GM21367 (cell line): ENCODE measurements at regions not wholly inside any gene's neighbourhood (a gene's known extent, or its start where the extent isn't known, plus 50 kb on each side); places are given as distances from the start of the nearest gene placed in this dataset.
"Not testable (repeated sequence)": the region's sequence is repeated elsewhere in the genome, so short reads cannot be mapped to it uniquely, and the experiment has no call there.

Experiments used
- ATAC-seq: cut with Tn5 transposase; IDR thresholded peaks from one replicate; pipeline ENCODE4 v1.9.1; 2021; ENCODE audit not compliant: unreplicated experiment

DNA sequence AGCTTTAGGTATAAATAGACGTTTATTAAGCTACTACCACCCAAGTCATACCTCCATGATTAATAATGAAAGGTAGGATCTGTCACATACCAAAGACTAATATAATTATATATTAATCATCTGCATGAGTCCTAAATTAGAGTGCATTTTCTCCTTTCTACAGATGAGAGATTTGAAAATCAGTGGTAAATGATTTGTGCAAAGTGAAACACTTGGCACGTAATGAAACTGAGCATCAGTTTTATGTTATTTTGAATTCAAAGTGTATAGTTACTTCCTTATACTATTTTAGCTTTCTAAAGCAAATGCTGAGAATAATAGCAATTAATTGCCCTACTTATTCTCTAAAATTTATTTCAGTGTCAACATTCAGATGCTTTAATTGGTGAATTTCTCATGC, 615.3 kb downstream of the TRIB2 start:
- ATAC-seq, result no peak

DNA sequence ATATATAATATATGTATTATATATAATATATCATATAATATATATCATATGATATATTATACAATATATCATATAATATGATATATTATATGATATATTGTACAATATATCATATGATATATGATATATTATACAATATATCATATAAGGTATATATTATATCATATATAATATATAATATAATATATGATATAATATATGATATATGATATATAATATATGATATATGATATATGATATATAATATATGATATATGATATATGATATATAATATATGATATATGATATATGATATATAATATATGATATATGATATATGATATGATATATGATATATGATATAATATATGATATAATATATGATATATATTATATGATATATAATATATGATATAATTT, 617.3 kb downstream of the TRIB2 start:
- not testable (repeated sequence) for ATAC-seq

DNA sequence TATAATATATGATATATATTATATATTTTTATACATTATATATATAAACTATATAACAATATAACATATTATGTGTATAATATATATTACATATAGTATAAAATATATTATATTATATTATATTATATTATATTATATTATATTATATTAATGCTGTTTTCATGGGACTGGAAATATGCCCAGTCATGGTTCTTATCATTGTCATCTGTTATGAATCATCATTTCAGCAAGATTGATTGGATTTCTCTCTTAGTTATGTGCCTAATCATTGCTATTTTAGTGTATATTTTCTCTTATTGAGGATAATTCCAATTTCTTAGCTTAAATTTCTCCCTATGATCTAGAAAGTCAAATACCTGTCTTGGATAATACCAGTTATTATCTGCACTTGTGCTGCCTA, 617.8 kb downstream of the TRIB2 start:
- ATAC-seq, result no peak

DNA sequence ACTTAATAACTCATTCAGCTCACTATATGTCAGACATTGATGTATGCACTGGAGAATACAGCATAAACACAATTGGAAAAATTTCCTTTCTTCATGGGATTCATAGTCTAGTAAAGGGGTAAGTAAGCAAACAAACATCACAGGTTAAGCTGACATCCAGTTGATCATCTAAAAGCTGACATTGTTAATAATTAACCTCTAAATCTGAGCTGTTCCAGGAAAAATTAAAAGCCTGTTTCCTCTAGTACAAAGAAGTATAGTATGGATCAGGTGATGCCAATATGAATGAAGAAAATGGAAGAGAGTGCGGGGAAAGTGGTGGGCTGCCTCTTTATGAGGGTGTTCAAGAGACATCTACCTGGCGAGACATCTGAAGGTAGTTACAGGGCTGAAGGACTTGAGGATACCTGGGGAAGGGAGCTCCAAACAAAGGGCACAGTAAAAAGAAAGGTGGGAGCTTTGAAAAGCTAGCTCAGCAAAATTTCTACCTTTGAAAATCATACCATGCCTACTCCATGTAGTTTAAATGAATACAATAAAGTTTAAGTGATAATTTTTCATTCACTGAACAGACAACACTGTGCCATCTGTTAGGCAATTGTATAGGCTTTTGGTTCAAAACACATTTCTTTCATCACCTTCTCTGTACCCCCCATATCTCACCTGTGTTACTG, 619.3 kb downstream of the TRIB2 start:
- ATAC-seq, result no peak

GRCh38 chr2:13351068-13351467, 634.3 kb downstream of the TRIB2 start:
- ATAC-seq, result no peak

GRCh38 chr2:13353083-13353482, 636.3 kb downstream of the TRIB2 start:
- no peak for ATAC-seq

DNA sequence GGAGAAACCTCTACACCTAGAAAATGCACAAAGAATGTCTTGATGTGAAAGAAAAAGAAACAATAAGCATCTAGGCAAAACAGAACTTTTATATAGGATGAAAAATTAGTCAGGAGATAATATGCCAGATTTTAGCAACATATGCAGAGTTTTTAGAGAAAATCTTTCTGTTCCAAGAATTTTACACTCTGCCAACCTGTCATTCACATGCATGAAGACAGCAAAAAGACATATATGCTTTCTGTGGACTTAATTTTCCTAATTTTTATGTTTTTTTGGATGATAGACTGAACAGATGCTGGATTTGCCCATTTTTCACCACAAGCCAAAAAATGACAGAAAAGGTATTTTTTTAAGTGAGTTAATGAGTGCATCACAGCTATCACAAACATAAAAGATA, 637.3 kb downstream of the TRIB2 start:
- ATAC-seq, result no peak

DNA sequence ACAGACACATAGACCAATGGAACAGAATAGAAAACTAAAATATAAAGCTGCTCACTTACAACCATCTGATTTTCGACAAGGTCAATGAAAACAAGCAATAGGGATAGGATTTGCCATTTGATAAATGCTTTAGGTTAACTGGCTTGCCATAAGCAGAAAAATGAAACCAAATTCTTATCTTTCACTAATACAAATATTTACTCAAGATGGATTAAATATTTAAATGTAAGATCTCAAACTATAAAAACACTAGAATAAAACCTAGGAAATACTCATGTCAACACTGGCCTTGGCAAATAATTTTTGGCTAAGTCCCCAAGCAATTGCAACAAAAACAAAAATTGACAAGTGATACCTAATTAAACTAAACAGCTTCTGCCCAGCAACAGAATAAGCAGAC, 665.2 kb downstream of the TRIB2 start:
- ATAC-seq, result not testable (repeated sequence)

DNA sequence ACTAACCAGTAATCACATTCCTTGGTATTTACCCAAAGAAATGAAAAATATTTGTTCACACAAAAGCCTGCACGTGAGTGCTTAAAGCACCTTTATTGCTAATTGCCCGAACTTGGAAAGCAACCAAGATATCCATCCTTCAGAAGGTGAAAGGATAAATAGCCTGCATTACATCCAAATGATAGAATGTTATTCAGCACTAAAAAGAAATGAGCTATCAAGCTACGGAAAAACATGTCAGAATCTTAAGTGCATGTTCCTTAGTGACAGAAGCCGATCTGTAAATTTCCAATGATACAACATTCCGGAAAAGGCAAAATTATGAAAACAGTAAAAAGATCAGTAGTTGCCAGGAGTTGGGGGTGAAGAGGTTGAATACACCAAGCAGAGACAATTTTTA, 672.4 kb downstream of the TRIB2 start:
- not testable (repeated sequence) for ATAC-seq

- ATAC-seq, result no peak
These were observed 673.9 kb downstream of the TRIB2 start for GRCh38 chr2:13390676-13391075.

- no peak for ATAC-seq
These were observed 684.6 kb downstream of the TRIB2 start for GRCh38 chr2:13401312-13401711.

DNA sequence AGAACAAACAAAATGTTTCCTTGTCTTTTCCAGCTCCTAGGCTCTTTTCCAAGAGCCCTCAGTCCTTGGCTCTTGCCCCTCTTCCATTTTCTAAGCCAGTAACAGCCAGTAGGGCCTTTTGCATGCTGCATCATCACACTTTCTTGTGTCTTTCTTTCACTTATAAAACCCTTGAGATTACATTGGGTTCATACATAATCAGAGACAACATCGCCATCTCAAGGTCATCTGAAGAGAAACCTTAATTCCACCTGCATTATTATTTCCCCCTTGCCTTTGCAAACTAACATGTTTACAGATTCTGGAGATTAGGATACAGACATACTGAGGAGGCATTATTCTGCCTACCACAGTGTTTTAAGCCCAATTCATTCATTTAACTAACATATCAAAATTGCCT, 697.3 kb downstream of the TRIB2 start:
- no peak for ATAC-seq

DNA sequence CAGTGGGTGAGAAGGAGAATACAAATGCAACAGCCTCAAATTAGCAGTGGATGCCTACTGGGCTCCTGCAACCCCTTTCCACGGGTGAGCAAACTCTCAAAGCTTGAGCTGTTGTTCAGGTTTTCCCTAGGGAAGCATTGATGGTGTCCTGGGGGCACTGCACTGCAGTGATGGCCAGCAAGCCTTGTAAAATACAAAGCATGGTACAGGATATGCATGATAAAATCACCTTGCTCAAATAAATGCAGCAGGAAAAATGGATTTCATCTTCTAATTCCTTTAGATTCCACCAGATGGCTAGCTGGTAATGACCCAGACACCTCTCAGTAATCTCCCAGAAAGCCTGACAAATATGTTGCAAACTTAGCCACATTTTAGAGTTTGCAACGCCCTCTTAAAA, 698.2 kb downstream of the TRIB2 start:
- ATAC-seq, result no peak

DNA sequence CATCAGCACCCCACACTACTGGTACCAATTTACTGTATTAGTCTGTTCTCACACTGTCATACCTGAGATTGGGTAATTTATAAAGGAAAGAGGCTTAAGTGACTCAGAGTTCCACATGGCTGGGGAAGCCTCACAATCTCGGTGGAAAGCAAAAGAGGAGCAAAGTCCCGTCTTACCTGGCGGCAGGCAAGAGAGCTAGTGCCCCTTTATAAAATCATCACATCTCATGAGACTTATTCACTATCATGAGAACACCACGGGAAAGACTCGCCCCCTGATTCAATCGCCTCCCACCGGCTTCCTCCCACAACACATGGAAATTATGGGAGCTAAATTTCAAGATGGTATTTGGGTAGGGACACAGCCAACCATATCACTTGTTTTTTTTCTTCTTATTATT, 717.2 kb downstream of the TRIB2 start:
- ATAC-seq, result no peak

GRCh38 chr2:13443554-13444261, 727.0 kb downstream of the TRIB2 start:
- not testable (repeated sequence) for ATAC-seq

DNA sequence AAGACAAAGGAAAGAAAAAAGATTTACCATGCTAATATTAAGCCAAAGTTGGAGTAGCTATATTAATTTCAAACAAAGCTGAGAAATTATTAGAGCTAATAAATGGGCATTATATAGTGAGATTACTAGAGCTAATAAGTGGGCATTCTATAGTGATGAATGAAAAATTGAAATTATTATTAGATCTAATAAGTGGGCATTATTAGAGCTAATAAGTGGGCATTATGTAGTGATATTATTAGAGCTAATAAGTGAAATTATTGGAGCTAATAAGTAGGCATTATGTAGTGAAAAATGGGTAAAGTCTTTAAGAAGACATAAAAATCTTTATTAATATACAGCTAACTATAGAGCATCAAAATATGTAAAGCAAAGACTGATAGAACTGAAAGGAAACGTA, 745.7 kb downstream of the TRIB2 start:
- ATAC-seq, result no peak

GRCh38 chr2:13466076-13466475, 749.3 kb downstream of the TRIB2 start:
- no peak for ATAC-seq

DNA sequence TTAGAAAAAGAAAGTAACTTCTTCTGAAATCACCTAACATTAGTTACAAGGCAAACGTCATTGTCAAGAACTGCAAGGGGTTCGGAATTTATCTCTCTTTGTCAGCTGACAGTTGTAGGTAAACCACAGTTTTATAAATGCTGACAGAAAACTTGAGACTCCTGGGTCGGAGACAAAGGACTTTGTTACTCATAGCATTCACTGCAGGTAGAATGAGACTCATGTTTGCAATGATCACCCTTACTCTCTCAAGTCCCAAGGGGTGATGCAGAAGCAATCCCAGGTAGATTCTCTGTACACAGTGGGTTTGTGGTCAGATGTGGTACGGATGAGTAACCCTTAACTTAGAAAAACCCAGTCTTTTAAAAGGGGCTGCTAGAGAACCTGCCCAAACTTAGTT, 757.8 kb downstream of the TRIB2 start:
- ATAC-seq, result no peak

GRCh38 chr2:13480057-13480456, 763.3 kb downstream of the TRIB2 start:
- ATAC-seq, result no peak

DNA sequence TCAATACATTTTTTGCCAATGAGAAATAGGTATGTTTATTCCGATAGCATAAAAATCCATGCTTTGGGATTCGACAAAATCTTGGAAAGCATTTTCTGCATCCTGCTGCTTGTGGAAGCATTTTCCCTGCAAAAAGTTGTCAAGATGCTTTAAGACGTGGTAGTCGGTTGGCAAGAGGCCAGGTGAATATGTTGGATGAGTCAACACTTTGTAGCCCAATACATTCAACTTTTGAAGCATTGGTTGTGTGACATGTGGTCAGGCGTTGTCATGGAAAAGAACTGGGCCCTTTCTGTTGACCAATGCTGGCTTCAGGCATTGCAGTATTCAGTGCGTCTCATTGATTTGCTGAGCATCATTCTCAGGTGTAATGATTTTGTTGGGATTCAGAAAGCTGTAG, 764.5 kb downstream of the TRIB2 start:
- no peak for ATAC-seq

- no peak for ATAC-seq
These were observed 768.5 kb downstream of the TRIB2 start for GRCh38 chr2:13485256-13485655.

DNA sequence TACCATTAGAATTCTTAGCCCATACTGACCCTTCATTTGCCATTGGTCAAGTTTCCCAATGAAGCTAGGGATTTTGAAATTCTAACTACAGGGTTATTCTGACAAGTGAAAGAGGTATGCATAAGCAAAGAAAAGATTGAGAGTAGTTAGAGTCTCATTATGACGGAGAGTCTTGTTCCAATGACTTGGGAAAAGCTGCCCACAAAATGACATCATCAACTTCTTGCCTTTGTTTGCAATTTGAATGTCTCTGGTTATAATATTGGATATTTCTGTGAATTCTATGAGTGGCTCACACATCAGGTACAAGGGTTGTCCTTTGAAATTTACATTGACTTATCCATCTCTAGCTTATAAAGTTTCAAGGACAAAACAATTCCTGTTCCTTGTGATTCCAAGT, 772.2 kb downstream of the TRIB2 start:
- ATAC-seq, result no peak

- no peak for ATAC-seq
These were observed 775.5 kb downstream of the TRIB2 start for GRCh38 chr2:13492262-13492661.
